ENCODE measurements at regions not wholly inside any gene's neighbourhood (a gene's known extent, or its start where the extent isn't known, plus 50 kb on each side); places are given as distances from the start of the nearest gene placed in this dataset.

- TF ChIP-seq CTCF (IDR thresholded peaks at IDR 0.05; ENCODE audit: insufficient read depth, low read length, poor library complexity, severe bottlenecking) (no peak), EZH2phosphoT487 (conservative IDR thresholded peaks at IDR 0.05; ENCODE audit: low read length) (no peak)
Measured at GRCh38 chr4:83851261-83852084, 315.6 kb downstream of the GPAT3 start.

Measured in SU-DHL-6 (cell line).